CD14-positive monocyte (primary cell): ENCODE measurements at regions not wholly inside any gene's neighbourhood (a gene's known extent, or its start where the extent isn't known, plus 50 kb on each side); places are given as distances from the start of the nearest gene placed in this dataset.
A peak's percentile ranks its signal among the peaks of the same experiment; 100 is the strongest.

Source experiments
- DNase-seq, 3 donors: peaks; one replicate each; pipeline ENCODE4 v3.0.0-alpha.2; 2011 to 2022
- H2AFZ ChIP-seq: 2 replicates; pipeline ENCODE4 v1.6.0; 2012; ENCODE audit warnings: mild to moderate bottlenecking, low read depth, low read length, inconsistent platforms; ENCODE audit not compliant: insufficient read depth, poor library complexity, severe bottlenecking
- H3K27ac ChIP-seq, 2 donors: 1 replicate in 1 of 2; 2 replicates in 1 of 2; pipeline ENCODE4 v1.5.1; 2012 to 2013; ENCODE audit warnings: low read length in 2 of 2, control low read depth in 1 of 2, inconsistent platforms in 1 of 2, low read depth in 1 of 2, mild to moderate bottlenecking in 1 of 2
- H3K27me3 ChIP-seq, 2 donors: one replicate each; pipeline versions ENCODE4 v1.6.0 to v1.6.1; 2011 to 2013; ENCODE audit warnings: low read length in 2 of 2; ENCODE audit not compliant: control insufficient read depth in 2 of 2, insufficient read depth in 2 of 2
- H3K36me3 ChIP-seq, 2 donors: replicated peaks in 1 of 2; 1 replicate in 1 of 2; 2 replicates in 1 of 2; pipeline versions ENCODE4 v1.5.1 to v1.6.1; 2012 to 2013; ENCODE audit warnings: low read length in 2 of 2, control low read depth in 1 of 2, inconsistent platforms in 1 of 2, mild to moderate bottlenecking in 1 of 2; ENCODE audit not compliant: insufficient read depth in 2 of 2, control insufficient read depth in 1 of 2
- H3K4me1 ChIP-seq, 2 donors: 1 replicate in 1 of 2; 2 replicates in 1 of 2; pipeline versions ENCODE4 v1.5.1 to v1.6.1; 2012 to 2013; ENCODE audit warnings: low read length in 2 of 2, control low read depth in 1 of 2, inconsistent platforms in 1 of 2, mild to moderate bottlenecking in 1 of 2, moderate library complexity in 1 of 2; ENCODE audit not compliant: insufficient read depth in 2 of 2, control insufficient read depth in 1 of 2
- H3K4me2 ChIP-seq: replicated peaks from 2 replicates; pipeline ENCODE3; 2012; ENCODE audit warnings: low read length, moderate library complexity, mild to moderate bottlenecking; ENCODE audit not compliant: poor library complexity, severe bottlenecking; ENCODE audit errors: extremely low read depth
- H3K4me3 ChIP-seq, 3 experiments: fragments of 200-600 bp in 1 of 3; sonication (generic) in 1 of 3; replicated peaks in 1 of 3; 1 replicate in 2 of 3; 2 replicates in 1 of 3; pipeline ENCODE4 v1.5.1; 2011 to 2013; ENCODE audit warnings: low read length in 3 of 3, mild to moderate bottlenecking in 3 of 3, control low read depth in 2 of 3, low read depth in 2 of 3, inconsistent platforms in 1 of 3, moderate library complexity in 1 of 3
- H3K79me2 ChIP-seq: 2 replicates; pipeline ENCODE4 v1.6.0; 2012; ENCODE audit warnings: mild to moderate bottlenecking, control low read depth, inconsistent platforms, low read length, moderate library complexity; ENCODE audit not compliant: insufficient read depth
- H3K9ac ChIP-seq: 2 replicates; pipeline ENCODE4 v1.6.0; 2017; ENCODE audit warnings: low read length, mild to moderate bottlenecking; ENCODE audit not compliant: insufficient read depth, poor library complexity, severe bottlenecking
- H3K9me3 ChIP-seq, 2 donors: replicated peaks in 1 of 2; 1 replicate in 1 of 2; 2 replicates in 1 of 2; pipeline versions ENCODE4 v1.5.1 to v1.6.1; 2012 to 2013; ENCODE audit warnings: low read length in 2 of 2, control low read depth in 1 of 2; ENCODE audit not compliant: control insufficient read depth in 1 of 2, insufficient read depth in 1 of 2
- H4K20me1 ChIP-seq: 2 replicates; pipeline ENCODE4 v1.6.0; 2012; ENCODE audit warnings: mild to moderate bottlenecking, low read length, control low read depth, moderate library complexity; ENCODE audit not compliant: insufficient read depth
- H3K27ac Mint-ChIP-seq, 7 donors: one replicate each; pipeline ENCODE4 v1.8.0; 2020; ENCODE audit warnings: mild to moderate bottlenecking in 7 of 7, mixed read lengths in 7 of 7, moderate library complexity in 6 of 7, inconsistent platforms in 2 of 7
- H3K27me3 Mint-ChIP-seq, 3 donors: one replicate each; pipeline ENCODE4 v1.8.0; 2021 to 2022; ENCODE audit warnings: low read depth in 3 of 3, mild to moderate bottlenecking in 3 of 3, mixed read lengths in 3 of 3, moderate library complexity in 3 of 3, inconsistent platforms in 1 of 3
- H3K36me3 Mint-ChIP-seq, 2 donors: one replicate each; pipeline ENCODE4 v1.8.0; 2020; ENCODE audit warnings: mixed read lengths in 2 of 2, inconsistent platforms in 1 of 2, mild to moderate bottlenecking in 1 of 2
- H3K4me1 Mint-ChIP-seq: one replicate; pipeline ENCODE4 v1.8.0; 2020; ENCODE audit warnings: mild to moderate bottlenecking, mixed read lengths
- H3K4me3 Mint-ChIP-seq, 2 donors: one replicate each; pipeline ENCODE4 v1.8.0; 2020; ENCODE audit warnings: mild to moderate bottlenecking in 2 of 2, mixed read lengths in 2 of 2, moderate library complexity in 1 of 2
- H3K9me3 Mint-ChIP-seq, 7 donors: one replicate each; pipeline ENCODE4 v1.8.0; 2020 to 2022; ENCODE audit warnings: mixed read lengths in 7 of 7, mild to moderate bottlenecking in 6 of 7, moderate library complexity in 6 of 7, inconsistent platforms in 2 of 7
- CTCF ChIP-seq: fragments of 200-600 bp; IDR thresholded peaks from one replicate; pipeline ENCODE4 v1.8.0; 2022; ENCODE audit warnings: antibody characterized with exemption, mild to moderate bottlenecking
- WGBS: methylation state at CpG from one replicate; pipeline ENCODE4 v1.1.5; 2013; ENCODE audit warnings: missing lambda C conversion rate; ENCODE audit not compliant: insufficient coverage; 5-methylcytosine and 5-hydroxymethylcytosine counted together
- intact Hi-C, 2 donors: fragments of 100-400 bp; cut with micrococcal nuclease; formaldehyde crosslinking; loops; one replicate each; pipeline versions ENCODE4 v1.15.0 to v1.15.1; 2023

DNA sequence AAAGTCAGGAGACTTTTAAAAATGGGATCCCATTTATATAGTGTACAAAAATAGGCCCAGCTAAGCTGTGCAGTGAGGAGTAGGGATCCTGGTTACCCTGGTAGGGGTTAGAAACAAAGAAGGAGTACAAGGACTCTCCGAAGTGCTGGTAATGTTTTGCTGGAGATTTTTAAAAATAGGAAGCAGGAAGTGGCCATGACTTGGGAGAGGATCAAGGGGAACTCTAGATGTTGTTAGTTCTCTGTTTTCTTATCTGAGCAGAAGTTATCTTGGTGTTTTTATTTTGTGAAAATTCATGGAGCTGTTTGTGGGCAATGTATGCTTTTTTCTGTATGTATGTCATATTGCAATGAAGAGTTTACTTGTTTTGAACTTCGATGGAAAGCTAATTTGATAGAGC lies 373.9 kb downstream of the SFMBT2 start:
- Histone ChIP-seq H3K27me3 (no peaks in the 10 kb centered on the region), H4K20me1 (no peaks in the 10 kb centered on the region), H3K36me3 (no peaks in the 10 kb centered on the region), H3K4me3 (no peak overlapping the region), H2AFZ (no peak overlapping the region), H3K4me1 (peaks cover 0 to 18% of the 10 kb centered on the region in 2 donors), H3K79me2 (no peaks in the 10 kb centered on the region), H3K9me3 (no peaks in the 10 kb centered on the region), H3K9ac (no peak overlapping the region), H3K4me2 (peak overlapping the region; percentile 21), H3K27ac (no peak overlapping the region)
- intact Hi-C loops = no loop called here
- no peaks in the 10 kb centered on the region for H3K36me3 Mint-ChIP-seq
- no peaks in the 10 kb centered on the region for H3K27me3 Mint-ChIP-seq
- peaks cover 33% of the 10 kb centered on the region for H3K4me1 Mint-ChIP-seq
- 0% methylated on average over 1 of the region's 2 CpGs for WGBS
- H3K9me3 Mint-ChIP-seq = peaks cover 0 to 3% (median 0%) of the 10 kb centered on the region in 7 donors
- TF ChIP-seq CTCF = no peak
- no peak overlapping the region for H3K4me3 Mint-ChIP-seq
- DNase-seq = peak in 1 of 3 donors; percentile 12
- H3K27ac Mint-ChIP-seq = peak overlapping the region in 3 of 7 donors; percentile 44 to 64 (median 56)

DNA sequence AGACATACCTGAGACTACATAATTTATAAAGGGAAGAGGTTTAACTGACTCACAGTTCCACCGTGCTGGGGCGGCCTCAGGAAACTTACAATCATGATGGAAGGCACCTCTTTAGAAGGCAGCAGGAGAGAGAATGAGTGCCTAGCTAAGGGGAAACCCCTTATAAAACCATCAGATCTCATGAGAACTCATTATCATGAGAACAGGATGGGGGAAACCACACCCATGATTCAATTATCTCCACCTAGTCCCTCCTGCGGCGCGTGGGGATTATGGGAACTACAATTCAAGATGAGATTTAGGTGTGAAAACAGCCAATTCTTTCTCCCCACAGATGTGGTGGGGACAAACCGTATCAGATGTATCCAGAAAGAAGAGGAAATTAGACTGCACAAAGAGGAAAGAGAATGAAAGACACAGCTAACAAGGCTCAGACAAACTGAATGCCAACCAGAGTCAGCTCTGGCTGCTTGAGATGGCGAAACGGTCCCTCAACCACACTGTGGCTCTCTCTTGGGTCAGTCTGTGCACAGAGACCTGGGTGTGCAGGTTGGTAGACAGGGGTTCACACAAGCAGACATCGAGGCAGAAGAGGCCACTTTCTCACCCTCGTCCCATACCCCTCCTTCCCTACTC lies 375.6 kb downstream of the SFMBT2 start:
- no peak overlapping the region for H3K9ac ChIP-seq
- peaks cover 33% of the 10 kb centered on the region for H3K4me1 Mint-ChIP-seq
- no peak for TF ChIP-seq CTCF
- H3K36me3 Mint-ChIP-seq = no peaks in the 10 kb centered on the region
- no peak overlapping the region for H3K4me2 ChIP-seq
- H4K20me1 ChIP-seq = no peaks in the 10 kb centered on the region
- H3K27ac Mint-ChIP-seq = no peak overlapping the region
- peaks cover 0 to 18% of the 10 kb centered on the region in 2 donors for H3K4me1 ChIP-seq
- peaks cover 0 to 6% of the 10 kb centered on the region in 2 donors for H3K9me3 ChIP-seq
- peaks cover 3 to 9% (median 8%) of the 10 kb centered on the region in 7 donors for H3K9me3 Mint-ChIP-seq
- H3K4me3 Mint-ChIP-seq = no peak overlapping the region
- no peak overlapping the region for H3K4me3 ChIP-seq
- H3K79me2 ChIP-seq = no peaks in the 10 kb centered on the region
- no peak overlapping the region for H2AFZ ChIP-seq
- 42% methylated on average over 2 of the region's 10 CpGs for WGBS
- no peak overlapping the region for H3K27ac ChIP-seq
- H3K27me3 Mint-ChIP-seq = no peaks in the 10 kb centered on the region
- DNase-seq = no peak
- H3K27me3 ChIP-seq = no peaks in the 10 kb centered on the region
- no peaks in the 10 kb centered on the region for H3K36me3 ChIP-seq
- intact Hi-C loops = no loop called here
